Heart left ventricle (tissue), 13 donors: ENCODE measurements at regions not wholly inside any gene's neighbourhood (a gene's known extent, or its start where the extent isn't known, plus 50 kb on each side); places are given as distances from the start of the nearest gene placed in this dataset.

Experiments used
- POLR2A ChIP-seq, 2 donors: fragments of 450-650 bp; IDR thresholded peaks; one replicate each; pipeline ENCODE4 v1.6.1; 2017; ENCODE audit warnings: antibody characterized with exemption in 2 of 2, mild to moderate bottlenecking in 2 of 2, moderate library complexity in 2 of 2
- TF ChIP-seq, protein P1 (sequence below), 12 donors: fragments of 200-600 bp; sonication (generic) in 4 of 12; IDR thresholded peaks; one replicate each; pipeline versions ENCODE4 v1.5.0 to v1.8.0; 2018 to 2022; ENCODE audit warnings: antibody characterized with exemption in 12 of 12, mild to moderate bottlenecking in 5 of 12
- donor health status: ischemic (EF 13 %, LVEDD 7.1; RV severe dilation, severe dysfunction).
- donor health status: DM: no; HTN: yes; CAD: no.
- donor health status: DM: no; HTN: no; CAD: no.
- donor health status: ischemic (EF 25% LVEDD 6.9; RV normal size, moderate dysfunction).
- donor health status: ischemic (EF 25% LVEDD 5.7; RV mildly dilated, moderate dysfunction).
- donor health status: ischemic (EF 35%, LVEDD 5.7; RV mildly dilated, moderate dysfunction).
- donor health status: nonischemic (EF 11% LVEDD 7.7; RV severe dilation, severe dysfunction).
- donor health status: DM: yes; HTN: yes; CAD: no.
- donor health status: PGD.
- donor health status: ischemic (EF 29% LVEDD 5.4; RV normal size, mild dysfunction).
- donor health status: nonischemic (EF 23%, LVEDD 6.1; RV moderate dilation, normal function).

DNA sequence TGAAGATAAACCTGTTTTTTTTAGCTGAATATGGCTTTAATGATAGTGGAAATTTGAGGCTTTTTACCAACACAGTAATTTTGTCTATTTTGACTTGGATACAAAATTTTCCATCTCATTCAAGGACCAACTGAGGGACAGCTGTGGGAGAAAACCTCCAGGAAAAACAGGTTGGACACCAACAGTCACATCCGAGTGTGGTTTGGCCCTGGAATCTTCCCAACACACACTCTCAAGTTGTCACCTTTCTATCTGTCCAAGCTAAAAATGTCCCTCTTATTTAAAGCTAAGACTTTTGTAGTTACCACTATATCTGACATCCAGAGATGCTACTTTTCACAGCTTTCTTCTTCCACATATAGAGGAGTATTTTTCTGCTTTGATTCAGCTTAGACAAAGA, 404.9 kb downstream of the PCDH7 start:
- TF ChIP-seq, protein P1, sequence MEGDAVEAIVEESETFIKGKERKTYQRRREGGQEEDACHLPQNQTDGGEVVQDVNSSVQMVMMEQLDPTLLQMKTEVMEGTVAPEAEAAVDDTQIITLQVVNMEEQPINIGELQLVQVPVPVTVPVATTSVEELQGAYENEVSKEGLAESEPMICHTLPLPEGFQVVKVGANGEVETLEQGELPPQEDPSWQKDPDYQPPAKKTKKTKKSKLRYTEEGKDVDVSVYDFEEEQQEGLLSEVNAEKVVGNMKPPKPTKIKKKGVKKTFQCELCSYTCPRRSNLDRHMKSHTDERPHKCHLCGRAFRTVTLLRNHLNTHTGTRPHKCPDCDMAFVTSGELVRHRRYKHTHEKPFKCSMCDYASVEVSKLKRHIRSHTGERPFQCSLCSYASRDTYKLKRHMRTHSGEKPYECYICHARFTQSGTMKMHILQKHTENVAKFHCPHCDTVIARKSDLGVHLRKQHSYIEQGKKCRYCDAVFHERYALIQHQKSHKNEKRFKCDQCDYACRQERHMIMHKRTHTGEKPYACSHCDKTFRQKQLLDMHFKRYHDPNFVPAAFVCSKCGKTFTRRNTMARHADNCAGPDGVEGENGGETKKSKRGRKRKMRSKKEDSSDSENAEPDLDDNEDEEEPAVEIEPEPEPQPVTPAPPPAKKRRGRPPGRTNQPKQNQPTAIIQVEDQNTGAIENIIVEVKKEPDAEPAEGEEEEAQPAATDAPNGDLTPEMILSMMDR (IDR thresholded peaks at IDR 0.05), result no peak
- no peak for TF ChIP-seq POLR2A (IDR thresholded peaks at IDR 0.05)
